Sigmoid colon (tissue), 4 donors: ENCODE measurements at regions not wholly inside any gene's neighbourhood (a gene's known extent, or its start where the extent isn't known, plus 50 kb on each side); places are given as distances from the start of the nearest gene placed in this dataset.
"Not testable (repeated sequence)": the region's sequence is repeated elsewhere in the genome, so short reads cannot be mapped to it uniquely, and the experiment has no call there.

Source experiments
- CTCF ChIP-seq, 4 experiments: fragments of 450-650 bp in 3 of 4; fragments of 200-600 bp in 1 of 4; IDR thresholded peaks; one replicate each; pipeline ENCODE4 v1.5.1; 2016 to 2019; ENCODE audit warnings: antibody characterized with exemption in 4 of 4, mild to moderate bottlenecking in 3 of 4, moderate library complexity in 2 of 4
- EP300 ChIP-seq, 4 donors: sonication (generic); formaldehyde crosslinking; IDR thresholded peaks; one replicate each; pipeline ENCODE4 v1.6.1; 2017; ENCODE audit warnings: antibody characterized with exemption in 4 of 4
- POLR2A ChIP-seq, 2 donors: fragments of 450-650 bp; IDR thresholded peaks; one replicate each; pipeline ENCODE4 v1.6.1; 2016; ENCODE audit warnings: antibody characterized with exemption in 2 of 2, mild to moderate bottlenecking in 2 of 2, moderate library complexity in 2 of 2
- POLR2AphosphoS5 ChIP-seq, 4 donors: sonication (generic); formaldehyde crosslinking; IDR thresholded peaks; one replicate each; pipeline ENCODE4 v1.6.1; 2017; ENCODE audit warnings: antibody characterized with exemption in 4 of 4

- TF ChIP-seq CTCF, POLR2A, POLR2AphosphoS5, EP300 (IDR thresholded peaks at IDR 0.05): not testable (repeated sequence)
Measured at GRCh38 chr2:207344596-207345394, 179.0 kb upstream of the KLF7 start.
